C4-2B (cell line): ENCODE measurements at regions not wholly inside any gene's neighbourhood (a gene's known extent, or its start where the extent isn't known, plus 50 kb on each side); places are given as distances from the start of the nearest gene placed in this dataset.

Source experiments
- H3K27ac ChIP-seq: fragments of 450-650 bp; 2 replicates; pipeline ENCODE4 v1.5.1; 2017
- ZFX ChIP-seq: fragments of 450-650 bp; IDR thresholded peaks from 2 replicates; pipeline ENCODE4 v1.6.1; 2017
- TF ChIP-seq, protein P1 (sequence below): fragments of 450-650 bp; conservative IDR thresholded peaks from 2 replicates; pipeline ENCODE4 v1.5.1; 2017; ENCODE audit warnings: mild to moderate bottlenecking

DNA sequence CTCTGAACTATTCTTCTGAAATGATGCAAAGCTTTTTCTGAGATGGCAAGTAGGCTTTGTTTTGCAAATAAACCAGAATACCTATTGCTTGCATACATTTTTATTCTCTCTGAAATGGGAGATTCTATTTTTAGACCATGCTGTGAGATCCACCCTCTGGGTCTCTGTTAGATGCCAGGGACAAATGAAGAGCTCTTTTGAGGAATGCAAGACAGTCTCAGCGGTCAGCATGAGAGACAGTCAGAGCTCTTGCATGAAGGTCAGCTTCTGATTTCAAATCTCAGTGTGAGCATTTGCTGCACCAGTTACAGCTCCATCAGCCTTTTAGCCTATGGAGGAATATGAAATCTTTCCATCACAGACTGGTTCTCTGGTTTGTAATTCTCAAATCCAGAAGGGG is 429.9 kb upstream of the KLF6 start:
- no peak for TF ChIP-seq ZFX
- TF ChIP-seq, protein P1, sequence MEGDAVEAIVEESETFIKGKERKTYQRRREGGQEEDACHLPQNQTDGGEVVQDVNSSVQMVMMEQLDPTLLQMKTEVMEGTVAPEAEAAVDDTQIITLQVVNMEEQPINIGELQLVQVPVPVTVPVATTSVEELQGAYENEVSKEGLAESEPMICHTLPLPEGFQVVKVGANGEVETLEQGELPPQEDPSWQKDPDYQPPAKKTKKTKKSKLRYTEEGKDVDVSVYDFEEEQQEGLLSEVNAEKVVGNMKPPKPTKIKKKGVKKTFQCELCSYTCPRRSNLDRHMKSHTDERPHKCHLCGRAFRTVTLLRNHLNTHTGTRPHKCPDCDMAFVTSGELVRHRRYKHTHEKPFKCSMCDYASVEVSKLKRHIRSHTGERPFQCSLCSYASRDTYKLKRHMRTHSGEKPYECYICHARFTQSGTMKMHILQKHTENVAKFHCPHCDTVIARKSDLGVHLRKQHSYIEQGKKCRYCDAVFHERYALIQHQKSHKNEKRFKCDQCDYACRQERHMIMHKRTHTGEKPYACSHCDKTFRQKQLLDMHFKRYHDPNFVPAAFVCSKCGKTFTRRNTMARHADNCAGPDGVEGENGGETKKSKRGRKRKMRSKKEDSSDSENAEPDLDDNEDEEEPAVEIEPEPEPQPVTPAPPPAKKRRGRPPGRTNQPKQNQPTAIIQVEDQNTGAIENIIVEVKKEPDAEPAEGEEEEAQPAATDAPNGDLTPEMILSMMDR = no peak
- no peak overlapping the region for H3K27ac ChIP-seq

DNA sequence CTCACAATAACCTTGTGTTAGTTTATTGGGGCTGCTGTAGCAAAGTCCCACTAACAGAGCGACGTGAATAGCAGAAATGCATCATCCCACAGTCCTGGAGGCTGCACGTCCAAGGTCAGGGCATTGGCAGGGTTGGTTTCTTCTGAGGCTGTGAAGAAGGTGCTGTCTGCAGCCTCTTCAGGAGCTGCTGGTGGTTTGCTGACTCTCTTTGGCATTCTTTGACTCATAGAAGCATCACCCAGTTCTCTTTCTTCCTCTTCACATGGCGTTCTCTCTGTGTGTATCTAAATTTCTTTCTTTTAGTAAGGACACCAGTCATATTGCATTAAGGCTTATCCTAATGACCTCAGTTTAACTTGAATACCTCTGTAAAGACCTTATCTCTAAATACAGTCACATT is 428.4 kb upstream of the KLF6 start:
- TF ChIP-seq, protein P1 = no peak
- no peak for TF ChIP-seq ZFX
- H3K27ac ChIP-seq = no peak overlapping the region

DNA sequence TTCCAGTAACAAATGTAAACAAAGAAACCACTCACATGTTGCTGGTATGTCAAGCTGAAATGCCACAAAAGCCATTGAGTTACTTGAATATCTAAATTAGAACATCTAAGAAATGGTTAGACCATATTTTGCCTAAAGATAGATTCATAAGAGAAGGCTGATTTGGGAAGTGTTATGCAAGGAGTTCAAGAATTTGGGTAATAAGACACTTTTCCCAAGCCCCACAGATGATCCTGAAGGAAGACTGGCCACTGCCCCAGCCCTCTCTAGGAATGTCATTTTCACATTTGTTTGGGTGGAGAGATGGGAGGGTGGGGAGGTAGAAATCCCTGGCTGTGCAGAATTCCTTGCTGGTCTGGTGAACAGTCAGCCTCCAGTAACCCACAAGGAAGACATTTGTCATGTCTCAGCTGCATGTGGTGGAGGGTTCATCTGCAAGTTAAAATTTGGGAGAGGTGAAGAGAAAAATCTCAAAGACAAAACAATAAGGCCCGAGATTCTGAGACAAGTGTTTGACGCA is 427.2 kb upstream of the KLF6 start:
- no peak overlapping the region for H3K27ac ChIP-seq
- TF ChIP-seq, protein P1 = no peak
- no peak for TF ChIP-seq ZFX

DNA sequence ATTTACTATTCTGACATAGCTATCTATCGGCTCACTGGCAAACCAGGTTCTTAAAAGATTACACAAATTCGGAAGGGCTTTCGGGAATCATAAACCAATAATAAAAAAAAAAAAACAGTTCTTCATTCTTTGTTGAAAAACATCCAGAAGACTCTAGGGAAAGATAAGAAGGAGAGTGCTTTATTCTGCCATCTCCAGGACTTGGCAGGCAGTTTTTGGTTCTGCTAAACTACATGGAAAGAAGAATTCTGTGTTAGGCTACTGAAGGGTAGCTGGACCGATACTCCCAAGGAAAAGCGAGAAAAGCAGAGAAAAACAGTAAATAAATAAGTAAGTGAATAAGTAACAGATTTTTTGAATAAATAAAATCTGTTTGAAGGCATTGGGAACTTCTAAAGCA is 423.5 kb upstream of the KLF6 start:
- TF ChIP-seq ZFX = no peak
- TF ChIP-seq, protein P1 = no peak
- H3K27ac ChIP-seq = no peak overlapping the region

DNA sequence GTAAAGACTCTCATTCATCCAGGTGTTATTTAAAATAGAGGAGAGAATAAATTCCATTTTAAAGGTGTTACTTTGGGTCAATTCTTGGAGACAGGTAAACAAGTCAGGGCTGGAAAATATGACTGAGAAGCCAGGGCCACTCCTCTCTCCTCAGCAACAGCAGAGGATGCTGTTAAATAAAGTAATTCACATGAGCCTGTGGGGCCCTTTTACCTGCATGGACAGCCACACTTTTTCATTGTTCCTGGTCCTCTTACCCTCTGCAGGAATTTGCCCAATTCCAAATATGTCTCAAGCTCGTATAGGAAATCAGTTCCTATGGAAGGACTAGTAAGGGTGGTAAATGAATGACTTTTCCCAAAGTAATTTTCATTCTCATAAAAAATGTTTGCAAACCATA is 420.1 kb upstream of the KLF6 start:
- TF ChIP-seq, protein P1 = no peak
- TF ChIP-seq ZFX = no peak
- no peak overlapping the region for H3K27ac ChIP-seq

DNA sequence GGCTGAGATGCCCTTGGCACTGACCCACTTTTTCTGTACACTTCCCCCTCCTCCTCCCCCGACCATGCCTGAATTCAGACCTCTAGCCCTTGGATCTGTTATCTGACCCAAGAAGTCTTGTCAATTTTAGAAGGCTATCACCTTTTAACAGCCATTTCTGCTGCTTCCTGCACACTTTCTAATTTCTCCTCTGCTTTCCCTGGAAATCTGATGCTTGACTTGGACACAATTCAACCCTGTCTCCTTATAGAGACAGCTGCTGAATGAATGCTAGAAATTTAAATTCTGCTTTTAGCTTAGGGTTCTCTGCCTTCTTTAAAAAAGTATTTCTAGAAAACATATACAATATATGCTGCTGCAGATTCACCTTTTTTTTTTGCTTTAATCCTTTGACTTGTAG is 417.9 kb upstream of the KLF6 start:
- H3K27ac ChIP-seq = no peak overlapping the region
- TF ChIP-seq, protein P1 = no peak

DNA sequence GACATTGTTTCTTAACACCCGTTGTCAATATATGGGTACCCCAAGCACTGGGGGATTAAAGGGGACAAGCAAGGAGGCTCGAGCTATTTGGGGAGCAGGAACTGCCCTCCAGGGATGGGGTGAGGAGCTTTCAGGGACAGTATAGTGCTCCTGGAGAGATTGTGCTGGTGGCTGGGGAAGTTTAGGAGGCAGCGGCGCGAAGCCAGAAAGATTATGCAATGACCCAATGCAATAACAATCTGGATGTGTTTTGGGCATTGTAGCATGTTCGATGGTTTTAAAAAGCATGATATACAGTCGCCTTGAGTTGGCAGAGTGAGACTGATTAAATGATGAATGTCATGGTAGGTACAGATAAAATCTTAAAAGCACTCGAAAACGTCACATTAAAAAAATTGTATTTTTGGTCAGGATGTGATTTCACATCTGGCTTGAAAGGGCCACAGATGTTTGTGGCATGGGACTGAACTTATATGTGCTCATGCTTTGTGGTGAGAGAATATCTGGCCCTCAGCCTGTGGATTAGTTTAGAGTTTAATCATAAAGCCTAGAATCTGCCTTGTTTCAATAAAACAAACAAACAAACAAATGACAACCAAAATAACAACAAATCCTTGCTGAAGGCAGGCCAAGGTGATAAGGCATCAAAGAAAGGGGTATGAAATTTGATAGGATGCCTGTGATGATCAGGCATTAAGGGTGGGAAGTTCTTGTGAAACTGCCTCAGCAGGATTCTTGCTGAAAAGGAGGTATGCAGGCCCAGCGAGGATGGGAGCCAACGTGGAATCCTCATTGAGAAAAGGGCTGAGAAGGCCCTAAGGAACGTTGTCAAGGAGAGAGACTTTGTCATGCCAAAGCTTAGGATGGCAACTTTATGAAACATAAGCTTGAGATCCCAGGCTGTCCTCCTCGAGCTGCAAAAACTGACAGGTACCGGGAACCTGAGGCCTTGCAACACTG is 417.1 kb upstream of the KLF6 start:
- no peak overlapping the region for H3K27ac ChIP-seq
- TF ChIP-seq, protein P1 = no peak
- no peak for TF ChIP-seq ZFX
